GM21619 (cell line): ENCODE measurements at regions not wholly inside any gene's neighbourhood (a gene's known extent, or its start where the extent isn't known, plus 50 kb on each side); places are given as distances from the start of the nearest gene placed in this dataset.

Source experiments
- ATAC-seq: cut with Tn5 transposase; IDR thresholded peaks from one replicate; pipeline ENCODE4 v1.9.1; 2021; ENCODE audit not compliant: unreplicated experiment

DNA sequence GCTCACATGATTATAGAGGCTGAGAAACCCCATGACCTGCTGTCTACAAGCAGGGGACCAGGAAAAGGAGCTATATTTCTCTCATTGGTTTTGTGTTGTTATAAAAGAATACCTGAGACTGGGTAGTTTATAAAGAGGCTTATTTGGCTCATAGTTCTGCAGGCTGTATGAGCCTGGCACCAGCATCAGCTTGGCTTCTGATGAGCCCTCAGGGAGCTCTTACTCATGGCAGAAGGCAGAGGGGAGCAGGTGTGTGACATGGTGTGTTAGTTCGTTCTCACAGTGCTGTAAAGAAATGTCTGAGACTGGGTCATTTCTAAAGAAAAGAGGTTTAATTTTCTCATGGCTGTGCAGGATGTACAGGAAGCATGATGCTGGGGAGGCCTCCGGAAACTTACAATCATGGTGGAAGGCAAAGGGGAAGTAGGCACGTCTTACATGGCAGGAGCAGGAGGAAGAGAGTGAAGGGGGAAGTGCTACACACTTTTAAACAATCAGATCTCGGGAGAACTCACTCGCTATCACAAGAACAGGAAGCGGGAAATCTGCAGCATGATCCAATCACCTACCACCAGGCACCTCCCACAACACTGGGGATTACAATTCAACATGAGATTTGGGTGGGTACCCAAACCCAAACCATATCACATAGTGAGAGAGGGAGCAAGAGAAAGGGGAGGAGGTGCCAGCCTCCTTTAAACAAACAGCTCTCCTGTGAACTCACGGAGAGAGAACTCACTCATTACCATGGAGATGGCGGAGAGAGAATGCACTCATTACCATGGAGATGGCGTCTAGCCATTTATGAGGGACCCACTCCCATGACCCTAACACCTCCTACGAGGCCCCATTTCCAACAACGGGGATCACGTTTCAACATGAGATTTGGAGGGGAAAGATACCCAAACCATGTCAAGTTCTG, 133.4 kb downstream of the JCAD start:
- no peak for ATAC-seq

DNA sequence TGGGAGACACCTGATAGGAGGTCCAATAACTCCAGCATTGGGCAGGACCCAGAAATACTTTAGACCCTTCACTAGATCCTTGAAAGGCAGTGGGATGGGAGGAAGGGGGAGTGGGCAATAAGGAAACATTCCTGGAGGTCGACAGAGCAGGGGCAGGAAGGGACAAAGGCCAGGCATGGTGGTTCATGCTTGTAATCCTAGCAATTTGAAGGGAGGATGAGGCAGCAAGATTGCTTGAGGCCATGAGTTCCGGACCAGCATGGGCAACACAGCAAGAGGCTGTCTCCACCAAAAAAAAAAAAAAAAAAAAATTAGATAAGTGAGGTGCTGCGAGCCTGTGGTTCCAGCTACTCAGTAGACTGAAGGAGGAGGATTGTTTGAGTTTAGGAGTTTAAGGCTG, 134.9 kb downstream of the JCAD start:
- no peak for ATAC-seq

GRCh38 chr10:29923416-29923965, 135.9 kb downstream of the JCAD start:
- no peak for ATAC-seq

DNA sequence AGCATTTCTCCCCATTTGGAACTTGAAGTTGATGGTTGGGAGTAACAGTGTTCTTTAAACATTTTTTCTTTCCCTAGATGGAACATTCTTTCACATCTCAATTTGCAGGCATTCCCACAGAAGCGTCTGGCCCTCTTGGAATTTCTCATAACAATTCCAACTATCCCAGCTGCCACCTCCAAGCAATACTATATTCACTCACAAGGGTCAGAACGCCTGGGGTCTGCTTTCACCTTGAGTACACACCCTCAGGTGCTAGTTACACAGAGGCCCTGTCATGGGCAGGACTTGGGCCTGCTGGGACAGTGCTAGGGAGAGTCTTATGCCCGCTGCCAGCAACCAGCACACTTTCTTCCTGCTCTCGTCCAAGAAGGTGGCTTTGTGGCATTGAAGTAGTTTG, 136.5 kb downstream of the JCAD start:
- no peak for ATAC-seq

DNA sequence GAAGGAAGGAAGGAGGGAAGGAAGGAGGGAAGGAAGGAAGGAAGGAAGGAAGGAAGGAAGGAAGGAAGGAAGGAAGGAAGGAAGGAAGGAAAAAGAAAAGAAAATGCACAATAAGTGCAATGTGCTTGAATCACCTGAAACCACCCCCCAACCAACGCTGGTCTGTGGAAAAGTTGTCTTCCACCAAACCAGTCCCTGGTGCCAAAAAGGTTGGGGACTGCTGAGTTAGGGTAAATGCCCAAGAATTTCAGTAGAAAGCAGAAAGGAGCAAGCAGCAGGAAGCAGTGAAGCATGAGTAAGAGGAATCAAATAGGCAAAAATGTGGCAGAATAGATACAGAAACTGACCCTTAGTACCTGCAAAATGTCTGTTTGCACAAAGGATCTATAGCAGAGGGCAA, 137.2 kb downstream of the JCAD start:
- no peak for ATAC-seq

- no peak for ATAC-seq
Observed at GRCh38 chr10:29921071-29921446, 138.3 kb downstream of the JCAD start.

GRCh38 chr10:29920408-29921070, 138.8 kb downstream of the JCAD start:
- ATAC-seq, result no peak

- no peak for ATAC-seq
Observed at GRCh38 chr10:29918623-29919400, 140.6 kb downstream of the JCAD start.

GRCh38 chr10:29917311-29917710, 142.1 kb downstream of the JCAD start:
- no peak for ATAC-seq

DNA sequence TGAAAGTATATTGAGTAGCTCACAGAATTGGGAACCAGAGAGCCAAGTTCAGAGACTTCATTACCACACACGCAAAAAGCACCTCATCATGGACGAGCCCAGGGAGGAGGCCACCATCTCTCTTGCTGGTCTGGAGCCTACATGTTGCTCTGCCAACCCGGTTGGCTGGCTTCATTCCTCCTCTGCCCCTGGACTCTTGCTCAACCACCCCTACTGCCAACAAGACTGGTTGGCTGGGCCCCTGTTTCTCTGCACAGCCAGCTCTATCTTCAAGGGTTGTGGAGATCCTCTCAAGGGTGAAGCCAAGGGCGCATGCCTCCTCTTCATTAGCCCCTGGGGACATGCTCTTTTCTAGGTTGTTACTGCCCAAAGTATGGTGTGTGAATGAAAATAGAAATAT, 142.7 kb downstream of the JCAD start:
- ATAC-seq, result no peak

GRCh38 chr10:29914986-29915785, 144.2 kb downstream of the JCAD start:
- ATAC-seq, result no peak

DNA sequence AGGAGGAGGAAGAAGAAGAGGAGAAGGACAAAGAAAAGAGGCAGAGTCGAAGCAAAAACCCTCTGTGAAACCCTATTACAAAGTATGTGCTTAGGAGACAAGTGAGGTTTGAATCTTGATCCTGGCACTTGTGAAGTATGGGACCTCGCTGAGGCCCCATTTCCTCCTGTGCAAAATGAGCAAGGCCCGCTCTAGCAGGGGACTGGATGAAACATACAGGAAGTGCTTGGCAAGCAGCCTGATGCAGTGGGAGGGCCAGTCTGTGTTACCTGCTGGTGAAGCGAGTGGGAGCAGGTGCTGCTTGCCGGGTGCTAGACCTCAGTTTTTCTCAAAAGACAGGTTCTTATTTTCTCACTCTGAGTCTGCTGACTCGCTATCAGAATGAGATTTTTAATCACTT, 150.4 kb downstream of the JCAD start:
- no peak for ATAC-seq

DNA sequence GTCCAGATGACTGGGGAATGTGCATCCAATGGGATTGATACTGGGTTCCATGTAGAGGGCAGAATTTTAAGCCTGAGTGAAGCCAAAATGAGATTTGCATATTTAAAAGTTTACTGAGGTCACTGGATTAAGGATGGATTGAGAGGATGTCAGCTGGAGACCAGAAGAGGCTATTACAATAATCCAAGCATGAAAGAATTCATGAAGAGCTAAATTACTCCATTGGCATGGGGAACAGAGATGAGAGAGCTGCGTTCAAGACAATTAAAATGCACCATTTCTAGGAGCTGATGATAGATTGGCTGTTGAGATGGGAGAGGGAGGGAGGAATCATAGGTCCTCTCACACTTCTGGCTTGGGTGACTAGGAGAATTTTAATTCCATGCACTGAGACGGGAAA, 158.5 kb downstream of the JCAD start:
- no peak for ATAC-seq

DNA sequence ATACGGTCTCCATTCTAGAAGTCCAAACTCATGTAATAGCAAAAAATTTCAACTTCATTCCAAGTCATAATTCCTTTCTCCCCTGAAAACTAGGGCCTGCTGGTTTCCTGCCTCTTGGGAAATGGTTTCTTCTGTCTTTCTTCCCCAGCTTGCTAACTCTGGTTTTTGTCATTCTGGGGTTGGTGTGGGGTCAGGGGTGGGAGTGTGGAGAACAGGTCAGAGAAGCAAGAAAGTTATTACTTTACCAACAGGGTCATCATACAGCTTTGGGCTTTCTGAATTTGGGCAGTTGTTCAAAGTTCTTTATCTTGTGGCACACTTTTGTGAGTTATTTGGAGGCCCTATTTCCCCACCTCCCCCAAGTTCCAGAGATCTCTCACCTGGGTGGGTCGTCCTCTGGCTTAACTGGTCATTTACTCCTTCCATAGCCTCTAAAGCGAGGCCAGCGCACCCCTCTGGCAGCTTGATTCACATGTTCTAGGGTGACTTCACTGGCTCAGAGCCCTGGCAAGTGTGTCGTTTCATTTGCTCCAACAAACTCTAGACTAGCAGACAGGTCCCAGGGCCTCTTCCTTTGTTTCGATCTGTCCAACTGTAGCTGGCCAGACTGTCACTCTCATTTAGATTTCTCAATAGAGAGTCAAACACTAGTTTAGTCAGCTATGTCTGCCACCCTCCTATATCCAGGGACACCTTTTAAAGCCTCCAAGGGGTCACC, 161.2 kb downstream of the JCAD start:
- ATAC-seq, result no peak

DNA sequence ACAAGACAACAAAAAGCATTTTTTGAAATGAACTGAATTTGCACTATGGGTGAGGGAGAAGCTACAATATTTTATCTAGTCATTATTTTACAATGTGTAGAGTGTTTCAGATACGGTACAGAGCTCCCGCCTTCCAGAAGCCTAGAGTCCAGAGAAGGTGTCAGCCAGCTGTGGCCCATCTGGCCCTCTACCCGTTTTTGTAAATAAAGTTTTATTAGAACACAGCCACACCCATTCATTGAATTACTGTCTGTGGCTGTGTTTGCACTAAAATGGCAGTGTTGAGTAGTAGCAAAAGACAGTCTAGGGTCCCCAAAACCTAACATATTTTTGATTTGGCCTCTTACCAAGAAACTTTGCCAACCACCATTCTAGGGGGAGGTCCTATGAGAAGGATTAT, 162.0 kb downstream of the JCAD start:
- no peak for ATAC-seq

DNA sequence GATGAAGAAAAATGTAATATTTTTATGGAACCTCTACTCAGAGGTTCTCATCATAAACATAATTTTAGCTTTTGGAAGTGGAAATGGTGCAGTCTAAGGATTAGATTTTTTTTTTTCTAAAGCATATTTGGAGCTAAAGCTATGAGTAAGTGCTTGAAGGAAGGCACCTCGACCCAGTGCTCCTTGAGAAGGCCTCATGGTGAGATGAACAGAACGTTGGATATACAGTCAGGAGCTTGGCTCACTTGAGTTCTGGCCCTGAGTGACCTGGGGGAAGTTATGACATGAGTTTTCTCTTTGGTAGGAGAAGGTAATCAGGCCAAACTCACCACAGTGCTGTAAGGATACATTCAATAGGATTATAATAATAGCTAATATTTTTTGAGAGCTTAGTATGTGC, 163.3 kb downstream of the JCAD start:
- ATAC-seq, result no peak

GRCh38 chr10:29895456-29895855, 163.9 kb downstream of the JCAD start:
- ATAC-seq, result no peak

GRCh38 chr10:29888321-29888720, 171.1 kb downstream of the JCAD start:
- no peak for ATAC-seq

- no peak for ATAC-seq
Observed at GRCh38 chr10:29886299-29886698, 173.1 kb downstream of the JCAD start.

DNA sequence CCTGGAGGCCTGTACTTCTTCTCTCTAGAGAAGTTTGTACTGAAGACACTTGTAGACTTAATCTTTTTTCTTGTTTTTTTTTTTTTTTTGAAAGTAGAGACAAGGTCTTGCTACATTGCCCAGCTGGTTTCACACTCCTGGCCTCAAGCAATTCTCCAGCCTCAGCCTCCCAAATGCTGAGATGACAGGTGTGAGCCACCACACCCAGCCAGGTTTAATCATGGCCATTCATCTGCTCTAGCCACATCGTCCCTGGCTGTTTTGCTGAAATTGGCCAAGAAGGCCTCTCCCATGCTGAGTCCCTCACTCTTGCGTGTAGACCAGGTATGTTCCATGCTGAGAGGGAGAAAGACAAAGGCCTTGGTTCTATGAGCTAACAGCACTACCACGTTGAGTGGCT, 176.2 kb downstream of the JCAD start:
- ATAC-seq, result no peak
